ENCODE measurements at regions not wholly inside any gene's neighbourhood (a gene's known extent, or its start where the extent isn't known, plus 50 kb on each side); places are given as distances from the start of the nearest gene placed in this dataset.
"Not testable (repeated sequence)": the region's sequence is repeated elsewhere in the genome, so short reads cannot be mapped to it uniquely, and the experiment has no call there.

DNA sequence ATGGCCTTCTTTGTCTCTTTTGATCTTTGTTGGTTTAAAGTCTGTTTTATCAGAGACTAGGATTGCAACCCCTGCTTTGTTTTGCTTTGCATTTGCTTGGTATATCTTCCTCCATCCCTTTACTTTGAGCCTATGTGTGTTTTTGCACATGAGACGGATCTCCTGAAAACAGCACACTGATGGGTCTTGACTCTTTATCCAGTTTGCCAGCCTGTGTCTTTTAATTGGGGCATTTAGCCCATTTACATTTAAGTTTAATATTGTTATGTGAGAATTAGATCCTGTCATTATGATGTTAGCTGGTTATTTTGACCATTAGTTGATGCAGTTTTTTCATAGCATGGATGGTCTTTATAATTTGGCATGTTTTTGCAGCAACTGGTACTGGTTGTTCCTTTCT, 89.2 kb upstream of the ITPRID2 start:
- TF ChIP-seq, protein P1, sequence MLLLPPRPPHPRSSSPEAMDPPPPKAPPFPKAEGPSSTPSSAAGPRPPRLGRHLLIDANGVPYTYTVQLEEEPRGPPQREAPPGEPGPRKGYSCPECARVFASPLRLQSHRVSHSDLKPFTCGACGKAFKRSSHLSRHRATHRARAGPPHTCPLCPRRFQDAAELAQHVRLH (tag by site-specific recombination; IDR thresholded peaks at IDR 0.05), result not testable (repeated sequence)
- TF ChIP-seq, protein P2, sequence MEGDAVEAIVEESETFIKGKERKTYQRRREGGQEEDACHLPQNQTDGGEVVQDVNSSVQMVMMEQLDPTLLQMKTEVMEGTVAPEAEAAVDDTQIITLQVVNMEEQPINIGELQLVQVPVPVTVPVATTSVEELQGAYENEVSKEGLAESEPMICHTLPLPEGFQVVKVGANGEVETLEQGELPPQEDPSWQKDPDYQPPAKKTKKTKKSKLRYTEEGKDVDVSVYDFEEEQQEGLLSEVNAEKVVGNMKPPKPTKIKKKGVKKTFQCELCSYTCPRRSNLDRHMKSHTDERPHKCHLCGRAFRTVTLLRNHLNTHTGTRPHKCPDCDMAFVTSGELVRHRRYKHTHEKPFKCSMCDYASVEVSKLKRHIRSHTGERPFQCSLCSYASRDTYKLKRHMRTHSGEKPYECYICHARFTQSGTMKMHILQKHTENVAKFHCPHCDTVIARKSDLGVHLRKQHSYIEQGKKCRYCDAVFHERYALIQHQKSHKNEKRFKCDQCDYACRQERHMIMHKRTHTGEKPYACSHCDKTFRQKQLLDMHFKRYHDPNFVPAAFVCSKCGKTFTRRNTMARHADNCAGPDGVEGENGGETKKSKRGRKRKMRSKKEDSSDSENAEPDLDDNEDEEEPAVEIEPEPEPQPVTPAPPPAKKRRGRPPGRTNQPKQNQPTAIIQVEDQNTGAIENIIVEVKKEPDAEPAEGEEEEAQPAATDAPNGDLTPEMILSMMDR (tag by site-specific recombination; IDR thresholded peaks at IDR 0.05), result not testable (repeated sequence)
- not testable (repeated sequence) for TF ChIP-seq ZNF335 (tag by site-specific recombination; conservative IDR thresholded peaks at IDR 0.05); ZSCAN23 (tag by site-specific recombination; IDR thresholded peaks at IDR 0.05); ZNF311 (tag by site-specific recombination; IDR thresholded peaks at IDR 0.05; ENCODE audit: borderline replicate concordance); ZNF768 (tag by site-specific recombination; IDR thresholded peaks at IDR 0.05); ZBTB1 (tag by site-specific recombination; IDR thresholded peaks at IDR 0.05); ZNF560 (tag by site-specific recombination; IDR thresholded peaks at IDR 0.05; ENCODE audit: borderline replicate concordance)

Measured in HEK293 (cell line).